ENCODE measurements at regions not wholly inside any gene's neighbourhood (a gene's known extent, or its start where the extent isn't known, plus 50 kb on each side); places are given as distances from the start of the nearest gene placed in this dataset.
"Not testable (repeated sequence)": the region's sequence is repeated elsewhere in the genome, so short reads cannot be mapped to it uniquely, and the experiment has no call there.

- H3K9me3 ChIP-seq: no peaks in the 10 kb centered on the region
- no peak for DNase-seq
- H3K36me3 ChIP-seq: no peaks in the 10 kb centered on the region
These were observed 265.0 kb upstream of the NPSR1 start for GRCh38 chr7:34392972-34393371.

GRCh38 chr7:34396437-34397064 is 261.5 kb upstream of the NPSR1 start:
- Histone ChIP-seq H3K9me3 (no peaks in the 10 kb centered on the region), H3K36me3 (no peaks in the 10 kb centered on the region), H3K4me3 (no peak overlapping the region), H3K27me3 (no peaks in the 10 kb centered on the region)
- DNase-seq: no peak

More at GRCh38 chr7:34392972-34393371, 265.0 kb upstream of the NPSR1 start:
- H3K4me3 ChIP-seq: no peak overlapping the region
- H3K27me3 ChIP-seq: no peaks in the 10 kb centered on the region

GRCh38 chr7:34401776-34402175 is 256.2 kb upstream of the NPSR1 start:
- Histone ChIP-seq H3K27me3 (peaks cover 3% of the 10 kb centered on the region; the same call in 1 of the 2 replicates), H3K36me3 (no peaks in the 10 kb centered on the region), H3K4me3 (no peak overlapping the region), H3K9me3 (no peaks in the 10 kb centered on the region)
- no peak for DNase-seq

GRCh38 chr7:34406848-34407530 is 251.0 kb upstream of the NPSR1 start:
- Histone ChIP-seq H3K27me3 (peaks cover 3% of the 10 kb centered on the region), H3K4me3 (no peak overlapping the region), H3K9me3 (no peaks in the 10 kb centered on the region), H3K36me3 (no peaks in the 10 kb centered on the region)
- DNase-seq: no peak

GRCh38 chr7:34407586-34407985 is 250.4 kb upstream of the NPSR1 start:
- Histone ChIP-seq H3K27me3 (peaks cover 3% of the 10 kb centered on the region), H3K9me3 (no peaks in the 10 kb centered on the region), H3K36me3 (no peaks in the 10 kb centered on the region), H3K4me3 (no peak overlapping the region)
- DNase-seq: no peak

- Histone ChIP-seq H3K9me3 (no peaks in the 10 kb centered on the region), H3K36me3 (no peaks in the 10 kb centered on the region), H3K27me3 (peaks cover 5% of the 10 kb centered on the region), H3K4me3 (no peak overlapping the region)
- DNase-seq: no peak
These were observed 240.2 kb upstream of the NPSR1 start for GRCh38 chr7:34417781-34418180.

GRCh38 chr7:34421526-34421925 is 236.5 kb upstream of the NPSR1 start:
- H3K4me3 ChIP-seq: no peak overlapping the region
- DNase-seq: no peak

GRCh38 chr7:34425194-34425593 is 232.8 kb upstream of the NPSR1 start:
- H3K9me3 ChIP-seq: no peaks in the 10 kb centered on the region
- H3K36me3 ChIP-seq: no peaks in the 10 kb centered on the region
- H3K4me3 ChIP-seq: no peak overlapping the region
- no peak for DNase-seq
- peaks cover 13% of the 10 kb centered on the region for H3K27me3 ChIP-seq

More at GRCh38 chr7:34421526-34421925, 236.5 kb upstream of the NPSR1 start:
- no peaks in the 10 kb centered on the region for H3K36me3 ChIP-seq
- no peaks in the 10 kb centered on the region for H3K9me3 ChIP-seq
- peaks cover 8% of the 10 kb centered on the region for H3K27me3 ChIP-seq

- DNase-seq: no peak
- Histone ChIP-seq H3K9me3 (no peaks in the 10 kb centered on the region), H3K4me3 (no peak overlapping the region), H3K27me3 (peaks cover 13% of the 10 kb centered on the region), H3K36me3 (no peaks in the 10 kb centered on the region)
These were observed 232.2 kb upstream of the NPSR1 start for GRCh38 chr7:34425631-34426384.

GRCh38 chr7:34430456-34430855 is 227.6 kb upstream of the NPSR1 start:
- Histone ChIP-seq H3K36me3 (no peaks in the 10 kb centered on the region), H3K9me3 (no peaks in the 10 kb centered on the region), H3K27me3 (peaks cover 4% of the 10 kb centered on the region), H3K4me3 (no peak overlapping the region)
- DNase-seq: peak; percentile 47

- Histone ChIP-seq H3K27me3 (no peaks in the 10 kb centered on the region), H3K36me3 (no peaks in the 10 kb centered on the region), H3K4me3 (no peak overlapping the region), H3K9me3 (no peaks in the 10 kb centered on the region)
- no peak for DNase-seq
These were observed 219.6 kb upstream of the NPSR1 start for GRCh38 chr7:34438436-34438835.

GRCh38 chr7:34445653-34446052 is 212.4 kb upstream of the NPSR1 start:
- no peaks in the 10 kb centered on the region for H3K27me3 ChIP-seq
- H3K9me3 ChIP-seq: no peaks in the 10 kb centered on the region
- no peaks in the 10 kb centered on the region for H3K36me3 ChIP-seq
- DNase-seq: no peak
- no peak overlapping the region for H3K4me3 ChIP-seq

GRCh38 chr7:34448531-34448930 is 209.5 kb upstream of the NPSR1 start:
- H3K9me3 ChIP-seq, H3K4me3 ChIP-seq, H3K36me3 ChIP-seq, DNase-seq, H3K27me3 ChIP-seq: not testable (repeated sequence)

GRCh38 chr7:34449765-34450164 is 208.3 kb upstream of the NPSR1 start:
- H3K36me3 ChIP-seq: no peaks in the 10 kb centered on the region
- DNase-seq: no peak
- no peaks in the 10 kb centered on the region for H3K9me3 ChIP-seq
- no peaks in the 10 kb centered on the region for H3K27me3 ChIP-seq
- no peak overlapping the region for H3K4me3 ChIP-seq

GRCh38 chr7:34451183-34451582 is 206.8 kb upstream of the NPSR1 start:
- Histone ChIP-seq H3K9me3 (no peaks in the 10 kb centered on the region), H3K36me3 (no peaks in the 10 kb centered on the region), H3K4me3 (no peak overlapping the region), H3K27me3 (no peaks in the 10 kb centered on the region)
- DNase-seq: no peak

- Histone ChIP-seq H3K4me3 (no peak overlapping the region), H3K9me3 (no peaks in the 10 kb centered on the region), H3K27me3 (no peaks in the 10 kb centered on the region), H3K36me3 (no peaks in the 10 kb centered on the region)
- DNase-seq: peak; percentile 39
These were observed 206.1 kb upstream of the NPSR1 start for GRCh38 chr7:34451923-34452322.

- no peaks in the 10 kb centered on the region for H3K27me3 ChIP-seq
- no peaks in the 10 kb centered on the region for H3K36me3 ChIP-seq
- no peaks in the 10 kb centered on the region for H3K9me3 ChIP-seq
- no peak for DNase-seq
- H3K4me3 ChIP-seq: no peak overlapping the region
These were observed 205.7 kb upstream of the NPSR1 start for GRCh38 chr7:34452363-34452762.
